H9 (cell line): ENCODE measurements at regions not wholly inside any gene's neighbourhood (a gene's known extent, or its start where the extent isn't known, plus 50 kb on each side); places are given as distances from the start of the nearest gene placed in this dataset.

ENCODE experiments used
- DNase-seq: peaks from one replicate; pipeline ENCODE4 v3.0.0-alpha.2; 2017
- H2AFZ ChIP-seq: one replicate; pipeline ENCODE4 v1.6.1; 2013; ENCODE audit warnings: mild to moderate bottlenecking, low read length, control low read depth, moderate library complexity
- H2AK5ac ChIP-seq: 2 replicates; pipeline ENCODE4 v1.6.1; 2013; ENCODE audit warnings: low read length, control low read depth, mixed read lengths; ENCODE audit not compliant: insufficient read length
- H2BK120ac ChIP-seq: one replicate; pipeline ENCODE4 v1.6.1; 2013; ENCODE audit warnings: low read depth, mild to moderate bottlenecking, low read length, control low read depth, inconsistent platforms; ENCODE audit not compliant: poor library complexity, severe bottlenecking
- H2BK12ac ChIP-seq: 2 replicates; pipeline ENCODE4 v1.6.1; 2013; ENCODE audit warnings: low read length, control low read depth, mixed read lengths, low read depth; ENCODE audit not compliant: insufficient read length
- H2BK15ac ChIP-seq: 2 replicates; pipeline ENCODE4 v1.6.1; 2013; ENCODE audit warnings: low read depth, low read length, control low read depth
- H2BK20ac ChIP-seq: one replicate; pipeline ENCODE4 v1.6.1; 2013; ENCODE audit warnings: low read depth, mild to moderate bottlenecking, low read length, control low read depth, inconsistent platforms; ENCODE audit not compliant: poor library complexity, severe bottlenecking
- H2BK5ac ChIP-seq: 2 replicates; pipeline ENCODE4 v1.6.1; 2013; ENCODE audit warnings: low read length, control low read depth, mixed read lengths; ENCODE audit not compliant: insufficient read length
- H3K14ac ChIP-seq: 2 replicates; pipeline ENCODE4 v1.6.1; 2013; ENCODE audit warnings: low read length, control low read depth; ENCODE audit not compliant: insufficient read depth
- H3K18ac ChIP-seq: 2 replicates; pipeline ENCODE4 v1.6.1; 2013; ENCODE audit warnings: low read depth, mild to moderate bottlenecking, mixed read lengths, low read length, control low read depth; ENCODE audit not compliant: insufficient read length
- H3K23ac ChIP-seq: 2 replicates; pipeline ENCODE4 v1.6.1; 2013; ENCODE audit warnings: low read length, control low read depth, mixed read lengths, low read depth; ENCODE audit not compliant: insufficient read length
- H3K23me2 ChIP-seq: 2 replicates; pipeline ENCODE4 v1.6.1; 2013; ENCODE audit warnings: low read depth, mild to moderate bottlenecking, mixed read lengths, low read length, control low read depth; ENCODE audit not compliant: insufficient read length, poor library complexity, severe bottlenecking
- H3K27ac ChIP-seq: 2 replicates; pipeline ENCODE4 v1.5.1; 2013; ENCODE audit warnings: low read length, control low read depth, mixed read lengths, low read depth; ENCODE audit not compliant: insufficient read length
- H3K27me3 ChIP-seq: 2 replicates; pipeline ENCODE4 v1.6.1; 2013; ENCODE audit warnings: low read length, control low read depth, inconsistent platforms; ENCODE audit not compliant: insufficient read depth
- H3K4ac ChIP-seq: 2 replicates; pipeline ENCODE4 v1.6.1; 2013; ENCODE audit warnings: low read depth, mild to moderate bottlenecking, control low read depth, inconsistent platforms, low read length, moderate library complexity
- H3K4me1 ChIP-seq: 2 replicates; pipeline ENCODE4 v1.6.1; 2013; ENCODE audit warnings: low read length, control low read depth, inconsistent platforms; ENCODE audit not compliant: insufficient read depth
- H3K4me2 ChIP-seq: 2 replicates; pipeline ENCODE4 v1.6.1; 2013; ENCODE audit warnings: low read length, control low read depth, mixed read lengths; ENCODE audit not compliant: insufficient read length, insufficient read depth
- H3K56ac ChIP-seq: 2 replicates; pipeline ENCODE4 v1.6.1; 2013; ENCODE audit warnings: low read depth, mild to moderate bottlenecking, mixed read lengths, low read length, control low read depth; ENCODE audit not compliant: insufficient read length
- H3K79me1 ChIP-seq: 2 replicates; pipeline ENCODE4 v1.6.1; 2013; ENCODE audit warnings: low read depth, mild to moderate bottlenecking, moderate library complexity, low read length, control low read depth, inconsistent platforms; ENCODE audit not compliant: insufficient read depth, poor library complexity, severe bottlenecking
- H3K79me2 ChIP-seq: 2 replicates; pipeline ENCODE4 v1.6.1; 2013; ENCODE audit warnings: low read length, control low read depth, inconsistent platforms; ENCODE audit not compliant: insufficient read depth
- H3K9ac ChIP-seq: 2 replicates; pipeline ENCODE4 v1.6.1; 2013; ENCODE audit warnings: low read length, control low read depth, mixed read lengths; ENCODE audit not compliant: insufficient read length; ENCODE audit errors: extremely low read depth
- H3K9me3 ChIP-seq: one replicate; pipeline ENCODE4 v1.6.1; 2013; ENCODE audit warnings: low read depth, low read length, inconsistent platforms; ENCODE audit not compliant: control insufficient read depth
- H3T11ph ChIP-seq: one replicate; pipeline ENCODE4 v1.6.1; 2013; ENCODE audit warnings: mild to moderate bottlenecking, low read length, control low read depth, inconsistent platforms
- H4K20me1 ChIP-seq: one replicate; pipeline ENCODE4 v1.6.1; 2013; ENCODE audit not compliant: control insufficient read depth, insufficient read length, insufficient read depth
- H4K5ac ChIP-seq: 2 replicates; pipeline ENCODE4 v1.6.1; 2013; ENCODE audit warnings: low read depth, mild to moderate bottlenecking, mixed read lengths, low read length, control low read depth; ENCODE audit not compliant: insufficient read length
- H4K8ac ChIP-seq: replicated peaks from 2 replicates; pipeline ENCODE4 v1.6.1; 2013; ENCODE audit warnings: low read length, control low read depth, mixed read lengths, low read depth; ENCODE audit not compliant: insufficient read length
- H4K91ac ChIP-seq: 2 replicates; pipeline ENCODE4 v1.6.1; 2013; ENCODE audit warnings: low read depth, mild to moderate bottlenecking, moderate library complexity, mixed read lengths, low read length, control low read depth; ENCODE audit not compliant: insufficient read length
- H3K27ac Mint-ChIP-seq, 3 experiments: 2 replicates in 2 of 3; 3 replicates in 1 of 3; pipeline ENCODE4 v1.8.0; 2020 to 2021; ENCODE audit warnings: mixed read lengths in 3 of 3, mild to moderate bottlenecking in 1 of 3, moderate library complexity in 1 of 3
- H3K27me3 Mint-ChIP-seq: 2 replicates; pipeline ENCODE4 v1.8.0; 2021; ENCODE audit warnings: low read depth, mild to moderate bottlenecking, moderate library complexity, mixed read lengths
- H3K36me3 Mint-ChIP-seq, 3 experiments: 2 replicates in 2 of 3; 3 replicates in 1 of 3; pipeline ENCODE4 v1.8.0; 2020 to 2021; ENCODE audit warnings: low read depth in 3 of 3, mixed read lengths in 3 of 3; ENCODE audit not compliant: insufficient read depth in 1 of 3
- H3K4me1 Mint-ChIP-seq, 2 experiments: 2 replicates each; pipeline ENCODE4 v1.8.0; 2020; ENCODE audit warnings: mixed read lengths in 2 of 2
- H3K4me3 Mint-ChIP-seq, 2 experiments: 2 replicates in 1 of 2; 3 replicates in 1 of 2; pipeline ENCODE4 v1.8.0; 2020 to 2021; ENCODE audit warnings: mild to moderate bottlenecking in 2 of 2, mixed read lengths in 2 of 2, moderate library complexity in 1 of 2
- H3K9me3 Mint-ChIP-seq, 2 experiments: 2 replicates in 1 of 2; 3 replicates in 1 of 2; pipeline ENCODE4 v1.8.0; 2020; ENCODE audit warnings: mild to moderate bottlenecking in 2 of 2, mixed read lengths in 2 of 2, moderate library complexity in 1 of 2
- CTCF ChIP-seq: fragments of 200-600 bp; sonication (generic); conservative IDR thresholded peaks from 3 replicates; pipeline ENCODE4 v1.8.0; 2021; ENCODE audit warnings: antibody characterized with exemption, mild to moderate bottlenecking
- WGBS: extraction: QIAGEN DNeasy Blood & Tissue Kit; methylation state at CpG from one replicate; pipeline ENCODE4 v1.1.7; 2013; ENCODE audit warnings: missing lambda C conversion rate, low lambda C conversion rate, mixed read lengths; ENCODE audit not compliant: insufficient read length; ENCODE audit errors: extremely low coverage; 5-methylcytosine and 5-hydroxymethylcytosine counted together

- no peak overlapping the region for H2BK5ac ChIP-seq
- Mint-ChIP-seq H3K36me3 (no peaks in the 10 kb centered on the region), H3K27ac (no peak overlapping the region), H3K9me3 (no peaks in the 10 kb centered on the region), H3K4me1 (no peaks in the 10 kb centered on the region), H3K27me3 (peaks cover 24% of the 10 kb centered on the region), H3K4me3 (no peak overlapping the region)
- no peak overlapping the region for H3K9ac ChIP-seq
- H2BK15ac ChIP-seq: no peak overlapping the region
- no peak overlapping the region for H3K18ac ChIP-seq
- H3K23me2 ChIP-seq: no peaks in the 10 kb centered on the region
- H2AFZ ChIP-seq: no peak overlapping the region
- no peaks in the 10 kb centered on the region for H3K27me3 ChIP-seq
- no peak overlapping the region for H3K27ac ChIP-seq
- no peak overlapping the region for H3K23ac ChIP-seq
- WGBS: no CpG with 5 or more reads among the region's 4 CpGs
- DNase-seq: no peak
- H3T11ph ChIP-seq: no peak overlapping the region
- no peak overlapping the region for H3K14ac ChIP-seq
- H4K20me1 ChIP-seq: no peaks in the 10 kb centered on the region
- no peak overlapping the region for H2BK120ac ChIP-seq
- H3K4me1 ChIP-seq: no peaks in the 10 kb centered on the region
- H2AK5ac ChIP-seq: no peak overlapping the region
- no peak overlapping the region for H3K4ac ChIP-seq
- H3K79me1 ChIP-seq: no peaks in the 10 kb centered on the region
- H3K79me2 ChIP-seq: no peaks in the 10 kb centered on the region
- no peak overlapping the region for H4K91ac ChIP-seq
- TF ChIP-seq CTCF: no peak
- no peak overlapping the region for H3K4me2 ChIP-seq
- no peak overlapping the region for H4K5ac ChIP-seq
- H2BK12ac ChIP-seq: no peak overlapping the region
- no peaks in the 10 kb centered on the region for H3K9me3 ChIP-seq
- H4K8ac ChIP-seq: no peak overlapping the region
- H2BK20ac ChIP-seq: no peak overlapping the region
- H3K56ac ChIP-seq: no peak overlapping the region
These were observed 1057.5 kb downstream of the GATA3 start for GRCh38 chr10:9111976-9112375.
